ENCODE measurements at regions not wholly inside any gene's neighbourhood (a gene's known extent, or its start where the extent isn't known, plus 50 kb on each side); places are given as distances from the start of the nearest gene placed in this dataset.
"Not testable (repeated sequence)": the region's sequence is repeated elsewhere in the genome, so short reads cannot be mapped to it uniquely, and the experiment has no call there.

DNA sequence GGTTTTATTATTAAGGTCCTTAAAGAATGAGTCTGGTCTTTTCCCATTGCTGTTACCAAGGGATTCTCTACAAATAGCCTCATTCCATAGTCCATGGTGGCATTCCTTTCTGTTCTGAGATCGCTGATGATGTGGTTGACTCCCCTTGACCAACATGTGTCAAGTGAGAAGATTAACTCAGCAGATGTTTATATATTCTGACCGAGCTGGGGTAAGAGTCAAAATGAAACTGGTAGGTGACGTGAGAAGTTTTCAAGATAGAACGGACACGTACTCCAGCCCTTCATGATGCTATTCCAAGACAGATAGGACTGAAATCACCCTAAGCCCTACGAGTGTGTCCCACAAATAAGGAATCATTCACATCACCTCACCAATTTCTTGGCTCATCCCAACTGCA is 155.5 kb upstream of the WWC1 start:
- TF ChIP-seq, protein P1, sequence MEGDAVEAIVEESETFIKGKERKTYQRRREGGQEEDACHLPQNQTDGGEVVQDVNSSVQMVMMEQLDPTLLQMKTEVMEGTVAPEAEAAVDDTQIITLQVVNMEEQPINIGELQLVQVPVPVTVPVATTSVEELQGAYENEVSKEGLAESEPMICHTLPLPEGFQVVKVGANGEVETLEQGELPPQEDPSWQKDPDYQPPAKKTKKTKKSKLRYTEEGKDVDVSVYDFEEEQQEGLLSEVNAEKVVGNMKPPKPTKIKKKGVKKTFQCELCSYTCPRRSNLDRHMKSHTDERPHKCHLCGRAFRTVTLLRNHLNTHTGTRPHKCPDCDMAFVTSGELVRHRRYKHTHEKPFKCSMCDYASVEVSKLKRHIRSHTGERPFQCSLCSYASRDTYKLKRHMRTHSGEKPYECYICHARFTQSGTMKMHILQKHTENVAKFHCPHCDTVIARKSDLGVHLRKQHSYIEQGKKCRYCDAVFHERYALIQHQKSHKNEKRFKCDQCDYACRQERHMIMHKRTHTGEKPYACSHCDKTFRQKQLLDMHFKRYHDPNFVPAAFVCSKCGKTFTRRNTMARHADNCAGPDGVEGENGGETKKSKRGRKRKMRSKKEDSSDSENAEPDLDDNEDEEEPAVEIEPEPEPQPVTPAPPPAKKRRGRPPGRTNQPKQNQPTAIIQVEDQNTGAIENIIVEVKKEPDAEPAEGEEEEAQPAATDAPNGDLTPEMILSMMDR (IDR thresholded peaks at IDR 0.05; ENCODE audit: control insufficient read depth, extremely low read depth, insufficient read depth), result no peak
- no peak for DNase-seq (ENCODE audit: low read depth)
- no peak overlapping the region for H3K4me3 ChIP-seq (ENCODE audit: low read depth, low read length)

DNA sequence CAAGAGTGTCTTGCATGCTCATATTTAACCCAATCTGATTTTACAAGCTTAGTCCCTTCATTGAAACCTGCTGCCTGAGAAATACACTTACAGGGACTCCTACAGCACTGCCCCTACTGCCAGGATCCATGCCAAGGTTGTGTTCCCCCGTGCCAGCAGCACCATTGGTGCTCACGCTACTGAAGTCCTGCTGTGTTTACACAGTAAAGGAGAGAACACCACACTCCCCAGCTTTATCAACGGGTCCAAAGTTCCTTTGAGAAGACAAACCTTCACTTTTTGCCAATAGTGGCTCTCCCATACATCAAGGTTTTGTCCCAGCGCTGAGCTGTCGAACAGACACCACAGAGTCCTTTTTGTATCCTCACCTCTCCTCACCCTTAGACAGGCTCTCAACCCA is 155.1 kb upstream of the WWC1 start:
- TF ChIP-seq, protein P1 (IDR thresholded peaks at IDR 0.05; ENCODE audit: control insufficient read depth, extremely low read depth, insufficient read depth), result no peak
- no peak for DNase-seq (ENCODE audit: low read depth)
- H3K4me3 ChIP-seq (ENCODE audit: low read depth, low read length), result no peak overlapping the region

DNA sequence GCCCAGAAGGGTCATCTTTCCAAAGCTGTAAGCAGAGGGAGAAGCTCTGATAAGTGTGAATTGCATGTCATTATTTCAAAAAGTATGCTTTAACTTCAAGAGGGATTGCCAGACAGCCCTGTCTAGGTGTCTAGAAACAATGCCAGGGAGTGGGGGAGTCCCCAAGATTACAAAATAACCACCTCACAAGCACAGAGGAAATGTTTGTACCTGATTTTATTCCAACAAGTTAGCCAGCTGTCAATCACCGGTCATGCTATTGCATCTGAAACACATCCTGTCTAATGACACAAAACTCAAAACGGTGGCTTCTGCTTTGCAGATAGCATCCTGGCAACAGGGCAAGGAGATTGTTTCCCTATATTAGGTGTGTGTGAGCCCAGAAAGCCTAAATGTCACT is 154.2 kb upstream of the WWC1 start:
- no peak overlapping the region for H3K4me3 ChIP-seq (ENCODE audit: low read depth, low read length)
- no peak for DNase-seq (ENCODE audit: low read depth)
- TF ChIP-seq, protein P1 (IDR thresholded peaks at IDR 0.05; ENCODE audit: control insufficient read depth, extremely low read depth, insufficient read depth), result no peak

DNA sequence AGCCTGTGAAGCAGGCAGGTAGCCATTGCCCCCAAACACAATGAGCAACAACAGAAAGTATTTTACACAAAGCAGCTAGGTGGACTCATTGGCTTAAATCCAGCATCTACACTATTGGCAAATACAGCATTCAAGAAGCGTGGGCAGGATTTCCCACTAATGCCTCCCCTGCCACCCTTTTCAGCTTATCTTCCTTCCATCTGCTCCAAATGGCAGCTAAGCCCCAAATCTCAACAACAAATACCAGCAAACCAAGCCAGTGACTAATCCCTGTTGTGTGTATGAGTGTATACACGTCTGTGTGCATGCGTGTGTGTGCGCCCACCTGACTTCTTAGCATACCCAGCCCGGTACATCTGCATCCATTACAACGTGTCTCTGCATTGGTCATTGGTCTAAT is 151.2 kb upstream of the WWC1 start:
- TF ChIP-seq, protein P1 (IDR thresholded peaks at IDR 0.05; ENCODE audit: control insufficient read depth, extremely low read depth, insufficient read depth), result no peak
- no peak for DNase-seq (ENCODE audit: low read depth)

DNA sequence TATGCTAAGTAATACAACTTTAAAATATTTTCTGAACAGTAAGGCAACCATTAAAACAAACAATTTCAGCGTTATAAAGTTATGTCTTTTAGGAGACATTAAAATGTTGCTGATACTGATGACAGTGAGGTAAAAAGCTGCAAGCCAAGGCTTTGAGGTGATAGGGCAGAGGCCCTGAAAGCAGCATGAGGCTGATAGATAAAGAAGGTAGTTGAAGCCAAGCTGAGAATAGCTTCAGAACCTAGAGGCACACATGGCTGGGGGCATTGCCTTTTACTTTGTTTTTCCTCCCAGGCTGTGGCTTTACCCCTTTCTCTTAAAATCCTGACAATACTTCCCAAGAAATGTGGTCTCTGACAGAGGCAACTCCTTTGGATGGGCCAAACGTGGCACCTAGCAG is 149.0 kb upstream of the WWC1 start:
- TF ChIP-seq, protein P1 (IDR thresholded peaks at IDR 0.05; ENCODE audit: control insufficient read depth, extremely low read depth, insufficient read depth), result no peak
- no peak for DNase-seq (ENCODE audit: low read depth)
- no peak overlapping the region for H3K4me3 ChIP-seq (ENCODE audit: low read depth, low read length)

More for the DNA sequence above, 151.2 kb upstream of the WWC1 start:
- no peak overlapping the region for H3K4me3 ChIP-seq (ENCODE audit: low read depth, low read length)

DNA sequence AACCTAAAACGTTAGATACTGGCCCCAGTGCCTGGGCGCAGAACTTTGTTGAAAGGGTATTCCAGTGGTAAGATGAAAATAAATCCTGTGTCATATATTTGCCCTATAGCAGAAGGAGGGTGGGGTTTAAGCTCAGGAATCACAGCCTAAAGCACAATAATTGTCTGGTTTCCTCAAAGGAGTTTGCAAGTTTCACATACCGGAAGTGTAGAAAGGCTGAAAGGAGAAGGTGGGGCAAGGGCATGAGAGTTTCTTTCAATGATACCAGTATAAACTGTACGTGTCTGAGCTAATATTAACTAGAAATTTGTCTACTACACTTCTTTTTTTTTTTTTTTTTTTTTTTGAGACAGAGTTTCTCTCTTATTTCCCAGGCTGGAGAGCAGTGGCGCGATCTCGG is 147.9 kb upstream of the WWC1 start:
- H3K4me3 ChIP-seq (ENCODE audit: low read depth, low read length); DNase-seq (ENCODE audit: low read depth): not testable (repeated sequence)

DNA sequence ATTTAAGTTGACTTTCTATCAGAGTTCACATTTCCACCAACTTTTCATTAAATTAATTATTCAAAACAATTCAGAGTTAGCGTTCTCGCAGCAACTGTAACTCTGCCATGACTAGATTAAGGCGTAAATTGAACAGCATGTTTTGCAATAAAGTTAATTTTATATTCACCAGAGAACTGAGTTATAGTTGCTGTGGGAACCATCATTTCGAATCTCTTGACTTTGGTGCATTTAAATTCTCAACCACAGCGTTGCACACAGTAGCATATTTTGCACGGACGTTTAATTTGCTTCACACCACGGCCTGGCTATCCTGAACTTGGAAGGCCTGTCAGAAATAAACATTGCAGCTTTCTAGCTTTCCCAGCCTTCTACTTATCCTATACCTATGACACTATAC is 144.3 kb upstream of the WWC1 start:
- TF ChIP-seq, protein P1 (IDR thresholded peaks at IDR 0.05; ENCODE audit: control insufficient read depth, extremely low read depth, insufficient read depth), result no peak
- no peak overlapping the region for H3K4me3 ChIP-seq (ENCODE audit: low read depth, low read length)
- no peak for DNase-seq (ENCODE audit: low read depth)

Data from LNCaP clone FGC (cell line).